ENCODE measurements at regions not wholly inside any gene's neighbourhood (a gene's known extent, or its start where the extent isn't known, plus 50 kb on each side); places are given as distances from the start of the nearest gene placed in this dataset.

DNA sequence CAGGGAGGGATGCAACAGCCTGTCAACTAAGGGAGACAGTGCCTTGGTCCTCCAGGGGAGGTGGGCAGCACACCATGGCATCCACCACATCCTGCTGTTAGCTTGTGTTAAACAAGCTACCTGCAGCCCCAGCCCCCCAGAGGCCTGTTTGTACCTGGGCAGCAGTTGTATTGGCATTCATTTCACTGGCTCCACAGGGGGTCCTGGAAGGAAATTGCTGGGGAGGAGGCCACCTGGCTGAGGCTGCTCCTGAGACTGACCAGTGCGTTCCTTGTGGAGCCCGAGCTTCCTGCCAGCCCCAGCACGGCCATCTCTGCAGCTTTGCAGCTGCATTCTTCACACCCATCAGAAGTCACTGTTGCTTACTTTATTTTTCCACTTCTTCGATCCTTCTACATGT lies 479.9 kb downstream of the INSC start (continued):
- TF ChIP-seq, protein P1, sequence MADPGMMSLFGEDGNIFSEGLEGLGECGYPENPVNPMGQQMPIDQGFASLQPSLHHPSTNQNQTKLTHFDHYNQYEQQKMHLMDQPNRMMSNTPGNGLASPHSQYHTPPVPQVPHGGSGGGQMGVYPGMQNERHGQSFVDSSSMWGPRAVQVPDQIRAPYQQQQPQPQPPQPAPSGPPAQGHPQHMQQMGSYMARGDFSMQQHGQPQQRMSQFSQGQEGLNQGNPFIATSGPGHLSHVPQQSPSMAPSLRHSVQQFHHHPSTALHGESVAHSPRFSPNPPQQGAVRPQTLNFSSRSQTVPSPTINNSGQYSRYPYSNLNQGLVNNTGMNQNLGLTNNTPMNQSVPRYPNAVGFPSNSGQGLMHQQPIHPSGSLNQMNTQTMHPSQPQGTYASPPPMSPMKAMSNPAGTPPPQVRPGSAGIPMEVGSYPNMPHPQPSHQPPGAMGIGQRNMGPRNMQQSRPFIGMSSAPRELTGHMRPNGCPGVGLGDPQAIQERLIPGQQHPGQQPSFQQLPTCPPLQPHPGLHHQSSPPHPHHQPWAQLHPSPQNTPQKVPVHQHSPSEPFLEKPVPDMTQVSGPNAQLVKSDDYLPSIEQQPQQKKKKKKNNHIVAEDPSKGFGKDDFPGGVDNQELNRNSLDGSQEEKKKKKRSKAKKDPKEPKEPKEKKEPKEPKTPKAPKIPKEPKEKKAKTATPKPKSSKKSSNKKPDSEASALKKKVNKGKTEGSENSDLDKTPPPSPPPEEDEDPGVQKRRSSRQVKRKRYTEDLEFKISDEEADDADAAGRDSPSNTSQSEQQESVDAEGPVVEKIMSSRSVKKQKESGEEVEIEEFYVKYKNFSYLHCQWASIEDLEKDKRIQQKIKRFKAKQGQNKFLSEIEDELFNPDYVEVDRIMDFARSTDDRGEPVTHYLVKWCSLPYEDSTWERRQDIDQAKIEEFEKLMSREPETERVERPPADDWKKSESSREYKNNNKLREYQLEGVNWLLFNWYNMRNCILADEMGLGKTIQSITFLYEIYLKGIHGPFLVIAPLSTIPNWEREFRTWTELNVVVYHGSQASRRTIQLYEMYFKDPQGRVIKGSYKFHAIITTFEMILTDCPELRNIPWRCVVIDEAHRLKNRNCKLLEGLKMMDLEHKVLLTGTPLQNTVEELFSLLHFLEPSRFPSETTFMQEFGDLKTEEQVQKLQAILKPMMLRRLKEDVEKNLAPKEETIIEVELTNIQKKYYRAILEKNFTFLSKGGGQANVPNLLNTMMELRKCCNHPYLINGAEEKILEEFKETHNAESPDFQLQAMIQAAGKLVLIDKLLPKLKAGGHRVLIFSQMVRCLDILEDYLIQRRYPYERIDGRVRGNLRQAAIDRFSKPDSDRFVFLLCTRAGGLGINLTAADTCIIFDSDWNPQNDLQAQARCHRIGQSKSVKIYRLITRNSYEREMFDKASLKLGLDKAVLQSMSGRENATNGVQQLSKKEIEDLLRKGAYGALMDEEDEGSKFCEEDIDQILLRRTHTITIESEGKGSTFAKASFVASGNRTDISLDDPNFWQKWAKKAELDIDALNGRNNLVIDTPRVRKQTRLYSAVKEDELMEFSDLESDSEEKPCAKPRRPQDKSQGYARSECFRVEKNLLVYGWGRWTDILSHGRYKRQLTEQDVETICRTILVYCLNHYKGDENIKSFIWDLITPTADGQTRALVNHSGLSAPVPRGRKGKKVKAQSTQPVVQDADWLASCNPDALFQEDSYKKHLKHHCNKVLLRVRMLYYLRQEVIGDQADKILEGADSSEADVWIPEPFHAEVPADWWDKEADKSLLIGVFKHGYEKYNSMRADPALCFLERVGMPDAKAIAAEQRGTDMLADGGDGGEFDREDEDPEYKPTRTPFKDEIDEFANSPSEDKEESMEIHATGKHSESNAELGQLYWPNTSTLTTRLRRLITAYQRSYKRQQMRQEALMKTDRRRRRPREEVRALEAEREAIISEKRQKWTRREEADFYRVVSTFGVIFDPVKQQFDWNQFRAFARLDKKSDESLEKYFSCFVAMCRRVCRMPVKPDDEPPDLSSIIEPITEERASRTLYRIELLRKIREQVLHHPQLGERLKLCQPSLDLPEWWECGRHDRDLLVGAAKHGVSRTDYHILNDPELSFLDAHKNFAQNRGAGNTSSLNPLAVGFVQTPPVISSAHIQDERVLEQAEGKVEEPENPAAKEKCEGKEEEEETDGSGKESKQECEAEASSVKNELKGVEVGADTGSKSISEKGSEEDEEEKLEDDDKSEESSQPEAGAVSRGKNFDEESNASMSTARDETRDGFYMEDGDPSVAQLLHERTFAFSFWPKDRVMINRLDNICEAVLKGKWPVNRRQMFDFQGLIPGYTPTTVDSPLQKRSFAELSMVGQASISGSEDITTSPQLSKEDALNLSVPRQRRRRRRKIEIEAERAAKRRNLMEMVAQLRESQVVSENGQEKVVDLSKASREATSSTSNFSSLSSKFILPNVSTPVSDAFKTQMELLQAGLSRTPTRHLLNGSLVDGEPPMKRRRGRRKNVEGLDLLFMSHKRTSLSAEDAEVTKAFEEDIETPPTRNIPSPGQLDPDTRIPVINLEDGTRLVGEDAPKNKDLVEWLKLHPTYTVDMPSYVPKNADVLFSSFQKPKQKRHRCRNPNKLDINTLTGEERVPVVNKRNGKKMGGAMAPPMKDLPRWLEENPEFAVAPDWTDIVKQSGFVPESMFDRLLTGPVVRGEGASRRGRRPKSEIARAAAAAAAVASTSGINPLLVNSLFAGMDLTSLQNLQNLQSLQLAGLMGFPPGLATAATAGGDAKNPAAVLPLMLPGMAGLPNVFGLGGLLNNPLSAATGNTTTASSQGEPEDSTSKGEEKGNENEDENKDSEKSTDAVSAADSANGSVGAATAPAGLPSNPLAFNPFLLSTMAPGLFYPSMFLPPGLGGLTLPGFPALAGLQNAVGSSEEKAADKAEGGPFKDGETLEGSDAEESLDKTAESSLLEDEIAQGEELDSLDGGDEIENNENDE (IDR thresholded peaks at IDR 0.05; ENCODE audit: low read depth, low read length): no peak
- TF ChIP-seq GABPB2 (CRISPR knock-in tag; conservative IDR thresholded peaks at IDR 0.05) (no peak), IRF2 (CRISPR knock-in tag; IDR thresholded peaks at IDR 0.05) (no peak), TAF7 (tag; IDR thresholded peaks at IDR 0.05) (no peak), ZNF830 (CRISPR knock-in tag; IDR thresholded peaks at IDR 0.05) (no peak), HIVEP1 (CRISPR knock-in tag; IDR thresholded peaks at IDR 0.05) (no peak), GTF2F1 (IDR thresholded peaks at IDR 0.05; ENCODE audit: low read depth, low read length) (no peak), TCF7L2 (IDR thresholded peaks at IDR 0.05; ENCODE audit: low read depth, low read length) (no peak), FOXJ3 (CRISPR knock-in tag; IDR thresholded peaks at IDR 0.05) (no peak)
- TF ChIP-seq, protein P2, sequence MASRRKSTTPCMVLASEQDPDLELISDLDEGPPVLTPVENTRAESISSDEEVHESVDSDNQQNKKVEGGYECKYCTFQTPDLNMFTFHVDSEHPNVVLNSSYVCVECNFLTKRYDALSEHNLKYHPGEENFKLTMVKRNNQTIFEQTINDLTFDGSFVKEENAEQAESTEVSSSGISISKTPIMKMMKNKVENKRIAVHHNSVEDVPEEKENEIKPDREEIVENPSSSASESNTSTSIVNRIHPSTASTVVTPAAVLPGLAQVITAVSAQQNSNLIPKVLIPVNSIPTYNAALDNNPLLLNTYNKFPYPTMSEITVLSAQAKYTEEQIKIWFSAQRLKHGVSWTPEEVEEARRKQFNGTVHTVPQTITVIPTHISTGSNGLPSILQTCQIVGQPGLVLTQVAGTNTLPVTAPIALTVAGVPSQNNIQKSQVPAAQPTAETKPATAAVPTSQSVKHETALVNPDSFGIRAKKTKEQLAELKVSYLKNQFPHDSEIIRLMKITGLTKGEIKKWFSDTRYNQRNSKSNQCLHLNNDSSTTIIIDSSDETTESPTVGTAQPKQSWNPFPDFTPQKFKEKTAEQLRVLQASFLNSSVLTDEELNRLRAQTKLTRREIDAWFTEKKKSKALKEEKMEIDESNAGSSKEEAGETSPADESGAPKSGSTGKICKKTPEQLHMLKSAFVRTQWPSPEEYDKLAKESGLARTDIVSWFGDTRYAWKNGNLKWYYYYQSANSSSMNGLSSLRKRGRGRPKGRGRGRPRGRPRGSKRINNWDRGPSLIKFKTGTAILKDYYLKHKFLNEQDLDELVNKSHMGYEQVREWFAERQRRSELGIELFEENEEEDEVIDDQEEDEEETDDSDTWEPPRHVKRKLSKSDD (conservative IDR thresholded peaks at IDR 0.05; ENCODE audit: low read length): no peak
- TF ChIP-seq, protein P3, sequence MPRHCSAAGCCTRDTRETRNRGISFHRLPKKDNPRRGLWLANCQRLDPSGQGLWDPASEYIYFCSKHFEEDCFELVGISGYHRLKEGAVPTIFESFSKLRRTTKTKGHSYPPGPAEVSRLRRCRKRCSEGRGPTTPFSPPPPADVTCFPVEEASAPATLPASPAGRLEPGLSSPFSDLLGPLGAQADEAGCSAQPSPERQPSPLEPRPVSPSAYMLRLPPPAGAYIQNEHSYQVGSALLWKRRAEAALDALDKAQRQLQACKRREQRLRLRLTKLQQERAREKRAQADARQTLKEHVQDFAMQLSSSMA (CRISPR knock-in tag; IDR thresholded peaks at IDR 0.05): no peak
